HEK293 (cell line): ENCODE measurements at regions not wholly inside any gene's neighbourhood (a gene's known extent, or its start where the extent isn't known, plus 50 kb on each side); places are given as distances from the start of the nearest gene placed in this dataset.

Source experiments
- CTCF ChIA-PET: fragments of 350-600 bp; formaldehyde crosslinking; extraction: SDS; loops from one replicate; lab custom pipeline; 2021; ENCODE audit warnings: antibody characterized with exemption; lab: Yijun Ruan, JAX
- POLR2A ChIA-PET: fragments of 300-600 bp; formaldehyde crosslinking; extraction: SDS; loops from one replicate; lab custom pipeline; 2020; ENCODE audit warnings: antibody characterized with exemption, inconsistent platforms; lab: Yijun Ruan, JAX
- H3K27ac ChIP-seq: fragments of 200-500 bp; sonication (Bioruptor generic); 2 replicates; pipeline ENCODE4 v1.5.1; 2014; ENCODE audit warnings: low read depth, low read length, control low read depth, inconsistent platforms; ENCODE audit errors: extremely low read depth
- H3K36me3 ChIP-seq, 2 experiments: fragments of 200-500 bp in 1 of 2; sonication (Bioruptor generic) in 1 of 2; 1 replicate in 1 of 2; 2 replicates in 1 of 2; pipeline ENCODE4 v1.5.1; 2014 to 2017; ENCODE audit warnings: inconsistent platforms in 2 of 2, low read length in 2 of 2; ENCODE audit not compliant: control insufficient read depth in 2 of 2, insufficient read depth in 1 of 2
- H3K4me1 ChIP-seq: fragments of 200-500 bp; sonication (Bioruptor generic); 2 replicates; pipeline ENCODE4 v1.5.1; 2014; ENCODE audit warnings: mild to moderate bottlenecking, low read length, inconsistent platforms; ENCODE audit not compliant: control insufficient read depth, insufficient read depth
- H3K4me3 ChIP-seq: 2 replicates; pipeline ENCODE4 v1.5.1; 2011; ENCODE audit warnings: low read depth, mild to moderate bottlenecking, control low read depth, low read length, moderate library complexity
- H3K9me3 ChIP-seq: fragments of 200-500 bp; sonication (Bioruptor generic); 2 replicates; pipeline ENCODE4 v1.5.1; 2014; ENCODE audit warnings: low read depth, low read length, inconsistent platforms; ENCODE audit not compliant: control insufficient read depth, insufficient read depth
- EGR2 ChIP-seq: fragments of 450-650 bp; formaldehyde crosslinking; IDR thresholded peaks from 2 replicates; pipeline ENCODE4 v1.5.1; 2016; ENCODE audit warnings: low read depth, missing biosample characterization, missing genetic modification characterization
- GLIS1 ChIP-seq: fragments of 450-650 bp; formaldehyde crosslinking; IDR thresholded peaks from 2 replicates; pipeline ENCODE4 v1.5.1; 2016; ENCODE audit warnings: missing biosample characterization, missing genetic modification characterization
- KLF16 ChIP-seq: fragments of 450-650 bp; formaldehyde crosslinking; IDR thresholded peaks from 2 replicates; pipeline ENCODE4 v1.5.1; 2017; ENCODE audit warnings: missing biosample characterization, missing genetic modification characterization
- KLF17 ChIP-seq: fragments of 450-650 bp; formaldehyde crosslinking; IDR thresholded peaks from 2 replicates; pipeline ENCODE4 v1.5.1; 2016; ENCODE audit warnings: missing biosample characterization, missing genetic modification characterization
- KLF8 ChIP-seq: fragments of 450-650 bp; formaldehyde crosslinking; IDR thresholded peaks from 2 replicates; pipeline ENCODE4 v1.5.1; 2016; ENCODE audit warnings: missing biosample characterization, missing genetic modification characterization
- PBX3 ChIP-seq: sonication (generic); formaldehyde crosslinking; IDR thresholded peaks from 2 replicates; pipeline ENCODE4 v1.8.1; 2022; ENCODE audit warnings: mild to moderate bottlenecking, moderate library complexity, missing genetic modification reagents
- ZFHX2 ChIP-seq: fragments of 450-650 bp; formaldehyde crosslinking; conservative IDR thresholded peaks from 2 replicates; pipeline ENCODE4 v1.5.1; 2016; ENCODE audit warnings: missing biosample characterization, missing genetic modification characterization
- ZNF26 ChIP-seq: fragments of 450-650 bp; formaldehyde crosslinking; IDR thresholded peaks from 2 replicates; pipeline ENCODE4 v1.5.1; 2016; ENCODE audit warnings: missing biosample characterization, missing genetic modification characterization
- ZNF391 ChIP-seq: fragments of 450-650 bp; formaldehyde crosslinking; IDR thresholded peaks from 2 replicates; pipeline ENCODE4 v1.5.1; 2016; ENCODE audit warnings: low read depth, missing biosample characterization, missing genetic modification characterization, borderline replicate concordance
- ZNF433 ChIP-seq: fragments of 450-650 bp; formaldehyde crosslinking; IDR thresholded peaks from 2 replicates; pipeline ENCODE4 v1.5.1; 2016; ENCODE audit warnings: missing biosample characterization, missing genetic modification characterization, low read depth
- ZNF513 ChIP-seq: fragments of 450-650 bp; IDR thresholded peaks from 2 replicates; pipeline ENCODE4 v1.5.1; 2018; ENCODE audit warnings: missing biosample characterization, missing genetic modification characterization

DNA sequence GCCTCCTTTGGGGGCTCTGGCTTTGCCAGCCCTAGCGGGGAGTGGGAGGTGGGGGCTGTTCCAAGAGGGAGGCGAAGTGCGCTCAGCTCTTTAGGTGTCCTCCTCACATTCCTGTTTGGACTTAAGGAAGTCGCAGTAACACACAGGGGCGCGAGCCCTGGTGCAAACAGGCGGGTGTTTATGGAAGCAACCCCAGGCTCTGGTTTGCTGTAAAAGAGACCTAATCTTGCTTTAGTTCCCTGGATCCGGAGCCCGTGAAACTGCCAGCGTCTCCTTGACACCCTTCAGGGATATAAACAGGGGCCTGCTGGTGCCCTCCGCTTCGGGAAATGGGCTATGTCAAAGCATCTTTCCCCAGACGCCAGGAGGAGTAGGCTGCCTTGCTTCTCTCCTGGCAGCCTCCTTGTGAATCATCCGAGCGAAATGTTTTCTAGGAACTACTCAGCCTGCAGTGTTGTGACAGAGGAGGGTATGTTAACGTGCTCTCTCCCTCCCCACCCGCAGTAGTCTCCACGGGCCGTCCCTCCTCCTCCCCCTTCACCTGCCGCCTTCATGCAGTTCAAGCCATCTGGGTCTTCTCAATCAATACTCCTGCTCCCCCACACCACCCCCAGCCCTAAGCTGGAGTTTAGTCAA is 168.0 kb upstream of the LRFN2 start:
- no peaks in the 10 kb centered on the region for H3K36me3 ChIP-seq
- no peaks in the 10 kb centered on the region for H3K4me1 ChIP-seq
- H3K9me3 ChIP-seq: no peaks in the 10 kb centered on the region
- CTCF ChIA-PET: interaction anchor here (0.6 to 0.7 kb wide), 2 partner anchors 133 to 780 kb away, joined by 3 read pairs; no protein-coding TSS in a partner anchor
- peak; percentile 37; the same call in 1 of the 2 replicates for TF ChIP-seq EGR2
- TF ChIP-seq ZNF391 (tag by site-specific recombination): no peak
- TF ChIP-seq ZFHX2 (tag by site-specific recombination): 0 out of 2 replicates have a peak, but pooled peaks have one; percentile 18
- H3K4me3 ChIP-seq: no peak overlapping the region
- POLR2A ChIA-PET: no interaction called here
- H3K27ac ChIP-seq: no peak overlapping the region

GRCh38 chr6:40754461-40755045 is 167.4 kb upstream of the LRFN2 start:
- TF ChIP-seq ZNF433 (no peak), KLF16 (tag by site-specific recombination) (no peak)
- TF ChIP-seq, all 188 proteins: peak for 0
- H3K27ac ChIP-seq: no peak overlapping the region
- no peaks in the 10 kb centered on the region for H3K36me3 ChIP-seq
- no peak overlapping the region for H3K4me3 ChIP-seq
- H3K9me3 ChIP-seq: no peaks in the 10 kb centered on the region
- POLR2A ChIA-PET: no interaction called here
- no peaks in the 10 kb centered on the region for H3K4me1 ChIP-seq
- CTCF ChIA-PET: interaction anchor here (0.6 kb wide), 1 partner anchor 94 kb away, joined by 3 read pairs; no protein-coding TSS in a partner anchor

- H3K27ac ChIP-seq: no peak overlapping the region
- ChIA-PET CTCF (interaction anchor here (0.6 to 1.1 kb wide), 2 partner anchors 24 to 93 kb away, joined by 3 to 4 read pairs; no protein-coding TSS in a partner anchor), POLR2A (no interaction called here)
- no peaks in the 10 kb centered on the region for H3K4me1 ChIP-seq
- no peaks in the 10 kb centered on the region for H3K36me3 ChIP-seq
- no peak for TF ChIP-seq KLF8 (tag by site-specific recombination)
- no peak for TF ChIP-seq GLIS1 (tag by site-specific recombination)
- TF ChIP-seq PBX3: no peak
- peak; percentile 95 for TF ChIP-seq ZNF513 (tag by site-specific recombination)
- no peak for TF ChIP-seq ZNF26
- no peak for TF ChIP-seq KLF17 (tag by site-specific recombination)
- TF ChIP-seq, all 188 proteins: peak for 1
- Histone ChIP-seq H3K9me3 (no peaks in the 10 kb centered on the region), H3K4me3 (no peak overlapping the region)
These were observed 166.7 kb upstream of the LRFN2 start for GRCh38 chr6:40753675-40754448.
